GM18868 (cell line): ENCODE measurements at regions not wholly inside any gene's neighbourhood (a gene's known extent, or its start where the extent isn't known, plus 50 kb on each side); places are given as distances from the start of the nearest gene placed in this dataset.
"Not testable (repeated sequence)": the region's sequence is repeated elsewhere in the genome, so short reads cannot be mapped to it uniquely, and the experiment has no call there.

ENCODE experiments used
- ATAC-seq: cut with Tn5 transposase; IDR thresholded peaks from one replicate; pipeline ENCODE4 v1.9.1; 2021; ENCODE audit warnings: mild to moderate bottlenecking, moderate library complexity; ENCODE audit not compliant: unreplicated experiment

GRCh38 chr14:86217523-86217922, 687.6 kb downstream of the FLRT2 start:
- no peak for ATAC-seq

- ATAC-seq: no peak
Measured at GRCh38 chr14:86203843-86204242, 673.9 kb downstream of the FLRT2 start.

- ATAC-seq: no peak
Measured at GRCh38 chr14:86196471-86196870, 666.5 kb downstream of the FLRT2 start.

DNA sequence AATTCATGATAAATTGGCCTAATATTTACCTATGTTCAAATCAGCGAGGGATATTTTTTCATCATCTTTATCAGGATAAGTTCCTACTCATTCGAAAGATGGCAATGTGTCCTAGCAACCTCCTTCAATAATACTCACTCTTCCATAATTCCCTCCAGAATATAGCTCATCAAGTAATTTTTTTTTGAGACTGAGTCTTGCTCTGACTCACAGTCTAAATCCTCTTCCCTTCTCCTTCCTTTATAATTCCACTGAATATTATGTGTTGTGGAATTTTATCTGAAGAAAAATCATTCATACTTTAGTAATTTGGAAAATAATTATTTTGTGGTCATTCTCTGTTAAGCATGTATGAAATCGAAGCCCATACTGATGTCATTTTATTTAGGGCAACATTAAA, 663.8 kb downstream of the FLRT2 start:
- ATAC-seq: no peak

GRCh38 chr14:86179980-86180379, 650.0 kb downstream of the FLRT2 start:
- no peak for ATAC-seq

GRCh38 chr14:86168371-86168770, 638.4 kb downstream of the FLRT2 start:
- no peak for ATAC-seq

GRCh38 chr14:86166541-86166940, 636.6 kb downstream of the FLRT2 start:
- ATAC-seq: no peak

DNA sequence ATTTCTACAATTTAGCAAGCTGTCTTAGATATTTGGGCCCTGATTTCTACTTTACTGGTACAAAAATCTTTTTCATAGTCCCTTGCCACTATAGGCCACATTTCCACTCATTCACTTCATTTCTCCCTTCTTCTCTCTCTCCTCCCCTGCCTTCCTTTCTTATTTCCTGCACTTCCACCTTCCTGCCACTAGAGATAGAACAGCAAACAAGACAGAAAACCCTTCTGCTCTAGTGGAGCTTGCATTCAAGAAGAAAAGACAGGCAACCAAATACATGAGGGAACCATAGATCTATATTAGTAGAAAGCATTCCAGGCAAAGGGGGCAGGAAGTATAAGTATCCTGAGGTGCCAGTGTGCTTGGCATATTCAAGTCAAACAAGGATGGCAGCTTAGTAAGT, 623.5 kb downstream of the FLRT2 start:
- no peak for ATAC-seq

DNA sequence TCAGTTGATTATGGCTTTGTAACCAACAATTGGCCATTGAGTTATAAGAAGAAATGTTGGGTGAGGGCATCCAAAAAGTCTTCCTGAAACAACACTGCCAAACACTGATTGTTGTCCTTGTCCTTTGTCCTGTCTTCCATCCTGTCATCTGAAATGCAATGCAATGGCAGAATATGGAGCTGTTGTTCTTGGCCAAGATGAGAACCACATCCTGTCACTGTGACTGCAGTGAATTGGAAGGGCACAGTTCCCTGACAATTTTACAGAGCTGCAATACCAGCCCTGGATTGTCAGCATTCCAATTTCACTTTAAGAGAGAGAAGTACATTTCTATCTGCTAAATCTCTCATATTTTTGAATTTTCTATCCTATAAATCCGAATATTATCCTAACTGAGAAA, 613.3 kb downstream of the FLRT2 start:
- ATAC-seq: no peak

- no peak for ATAC-seq
Measured at GRCh38 chr14:86141966-86142365, 612.0 kb downstream of the FLRT2 start.

- no peak for ATAC-seq
Measured at GRCh38 chr14:86129426-86129825, 599.5 kb downstream of the FLRT2 start.

- no peak for ATAC-seq
Measured at GRCh38 chr14:86124328-86124727, 594.4 kb downstream of the FLRT2 start.

DNA sequence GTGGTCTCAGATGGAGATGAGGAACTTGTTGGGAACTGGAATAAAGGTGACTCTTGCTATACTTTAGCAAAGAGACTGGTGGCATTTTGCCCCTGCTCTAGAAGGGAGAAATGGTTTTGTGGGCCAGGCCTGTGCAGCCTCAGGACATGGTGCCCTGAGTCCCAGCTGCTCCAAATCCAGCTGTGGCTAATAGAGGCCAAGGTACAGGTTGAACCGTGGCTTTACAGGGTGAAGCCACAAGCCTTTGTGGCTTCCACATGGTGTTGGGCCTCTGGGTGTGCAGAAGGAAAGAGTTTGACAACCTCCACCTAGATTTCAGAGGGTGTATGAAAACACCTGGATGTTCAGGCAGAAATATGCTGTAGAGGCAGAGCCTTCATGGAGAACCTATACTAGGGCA, 586.0 kb downstream of the FLRT2 start:
- ATAC-seq: no peak

- ATAC-seq: not testable (repeated sequence)
Measured at GRCh38 chr14:86110871-86111270, 580.9 kb downstream of the FLRT2 start.

DNA sequence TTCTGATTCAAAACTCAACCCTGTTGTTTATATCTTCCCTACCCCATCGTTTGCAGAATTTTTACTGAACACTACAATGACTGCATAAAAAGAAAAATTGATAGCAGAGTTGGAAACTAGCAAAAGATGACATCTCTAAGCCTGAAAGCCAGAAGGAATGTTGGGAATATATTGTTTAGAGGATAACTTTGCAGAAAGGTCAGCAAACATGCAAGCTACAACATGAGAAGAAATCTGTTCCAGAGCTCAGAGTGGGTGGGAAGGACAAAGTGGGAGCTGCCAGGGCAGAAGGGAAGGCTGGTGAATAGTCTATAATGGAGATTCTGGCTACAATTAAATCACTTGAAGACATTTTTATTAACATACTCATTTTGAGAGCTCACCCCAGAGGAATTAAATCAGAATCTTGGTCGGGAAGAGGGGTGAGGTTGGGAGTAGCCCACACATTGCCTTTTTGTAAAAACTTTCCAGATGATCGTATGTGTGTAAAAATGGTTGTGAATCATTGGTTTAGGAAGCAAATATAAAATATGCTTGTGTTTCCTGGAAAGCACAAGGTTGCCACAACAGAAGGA, 574.8 kb downstream of the FLRT2 start:
- no peak for ATAC-seq

- no peak for ATAC-seq
Measured at GRCh38 chr14:86094512-86094911, 564.6 kb downstream of the FLRT2 start.

- no peak for ATAC-seq
Measured at GRCh38 chr14:86091811-86092210, 561.9 kb downstream of the FLRT2 start.

DNA sequence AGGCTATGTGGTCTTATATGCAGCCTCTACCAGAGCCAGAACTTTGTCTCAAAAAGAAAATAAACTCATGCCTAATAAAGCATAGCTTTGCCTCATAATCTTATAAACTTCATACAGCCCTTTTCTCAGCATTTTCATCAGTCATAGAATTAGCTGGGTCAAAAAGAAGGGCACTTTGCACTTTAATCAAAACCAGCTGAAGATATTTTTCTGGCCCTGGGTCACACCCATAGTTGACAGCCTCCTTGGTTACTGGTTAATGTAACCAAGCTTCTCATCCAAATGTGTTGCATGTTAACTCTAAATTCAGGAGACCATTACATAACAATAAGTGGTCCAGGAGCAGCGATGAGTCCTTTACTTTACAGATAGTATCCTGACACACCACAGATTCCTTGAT, 558.2 kb downstream of the FLRT2 start:
- no peak for ATAC-seq

DNA sequence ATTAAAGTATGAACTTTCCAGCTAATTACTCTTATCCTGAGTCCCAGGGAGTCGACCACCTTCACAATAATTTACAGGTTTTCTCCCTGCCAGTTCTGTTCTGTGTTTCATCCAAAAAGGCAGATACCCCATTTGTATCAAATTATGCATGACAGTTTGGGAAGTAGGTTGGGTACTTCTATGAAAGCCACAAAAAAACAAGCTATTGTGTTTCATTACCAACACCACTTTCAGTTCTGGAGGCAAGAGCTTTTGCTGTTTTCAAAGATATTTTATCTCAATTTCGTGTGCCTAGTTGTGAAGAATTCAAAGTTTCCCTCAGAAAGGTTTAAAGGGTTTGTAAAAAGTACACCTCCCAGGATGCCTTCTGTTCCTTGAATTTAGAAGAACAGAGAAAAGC, 557.4 kb downstream of the FLRT2 start:
- ATAC-seq: no peak

DNA sequence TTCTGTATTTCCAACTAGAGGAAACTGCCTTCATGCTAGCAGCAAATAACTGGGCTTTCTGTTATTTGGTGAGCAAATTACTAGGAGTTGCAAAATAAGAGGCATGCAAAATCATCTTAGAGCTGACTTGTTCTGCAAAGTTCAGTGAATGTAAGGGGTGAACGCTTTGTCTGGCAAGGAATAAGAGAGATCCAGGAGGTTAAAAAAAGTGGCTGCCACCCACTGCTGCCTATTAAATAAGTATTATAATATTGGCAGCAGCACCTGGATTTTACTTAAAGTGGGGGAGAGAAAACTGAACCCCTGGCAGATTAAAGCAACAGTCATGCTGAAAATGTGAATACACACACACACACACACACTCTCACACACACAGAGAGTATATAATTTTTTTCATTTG, 557.0 kb downstream of the FLRT2 start:
- no peak for ATAC-seq

GRCh38 chr14:86084097-86084496, 554.2 kb downstream of the FLRT2 start:
- ATAC-seq: no peak

DNA sequence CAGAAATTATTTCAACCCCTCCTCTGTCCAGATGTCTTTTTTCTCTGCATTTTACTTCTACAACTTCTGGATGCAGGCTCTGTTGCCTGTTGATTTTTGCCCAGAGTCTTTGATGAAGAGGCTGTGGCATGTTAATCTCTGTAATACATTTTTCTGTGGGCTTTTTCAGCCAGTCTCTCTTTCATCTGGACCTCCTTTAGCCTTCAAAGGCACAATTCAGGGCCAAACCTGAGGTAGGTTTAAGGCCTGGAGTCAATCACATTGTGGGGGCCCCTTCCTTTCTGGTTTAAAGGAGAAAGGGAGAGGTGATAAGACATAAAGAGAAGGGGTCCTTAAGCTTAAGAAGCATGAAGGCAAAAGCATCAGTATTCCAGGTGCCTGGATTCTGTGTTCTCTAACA, 553.7 kb downstream of the FLRT2 start:
- no peak for ATAC-seq

GRCh38 chr14:86072116-86072894, 542.4 kb downstream of the FLRT2 start:
- no peak for ATAC-seq
